SU-DHL-6 (cell line): ENCODE measurements at regions not wholly inside any gene's neighbourhood (a gene's known extent, or its start where the extent isn't known, plus 50 kb on each side); places are given as distances from the start of the nearest gene placed in this dataset.

ENCODE experiments used
- CTCF ChIP-seq: fragments of 200-600 bp; sonication (generic); IDR thresholded peaks from one replicate; pipeline ENCODE4 v1.5.1; 2017; ENCODE audit warnings: antibody characterized with exemption, mild to moderate bottlenecking, low read length, moderate library complexity; ENCODE audit not compliant: insufficient read depth, poor library complexity, severe bottlenecking
- EZH2phosphoT487 ChIP-seq: fragments of 200-600 bp; sonication (generic), shearing (Covaris generic); conservative IDR thresholded peaks from 2 replicates; pipeline ENCODE4 v1.6.1; 2018; ENCODE audit warnings: mild to moderate bottlenecking, antibody characterized with exemption, low read length, moderate library complexity, mixed read lengths

- TF ChIP-seq CTCF = no peak
- TF ChIP-seq EZH2phosphoT487 = no peak
Measured at GRCh38 chr2:147394179-147394790, 450.5 kb upstream of the ACVR2A start.
